Upper lobe of right lung (tissue), 1 donor: ENCODE measurements at regions not wholly inside any gene's neighbourhood (a gene's known extent, or its start where the extent isn't known, plus 50 kb on each side); places are given as distances from the start of the nearest gene placed in this dataset.

Experiments
- ATAC-seq: fragments of 200-7000 bp; cut with Tn5 transposase; one replicate; pipeline ENCODE4 v1.9.1; 2020; ENCODE audit warnings: mild to moderate bottlenecking, moderate library complexity
- DNase-seq: peaks from one replicate; pipeline ENCODE4 v3.0.0-alpha.2; 2020
- H3K27ac ChIP-seq: fragments of 200-600 bp; one replicate; pipeline ENCODE4 v1.8.0; 2022
- H3K27me3 ChIP-seq: fragments of 200-600 bp; one replicate; pipeline ENCODE4 v1.8.0; 2022; ENCODE audit warnings: mild to moderate bottlenecking
- H3K36me3 ChIP-seq: fragments of 200-600 bp; one replicate; pipeline ENCODE4 v1.8.0; 2022
- H3K4me1 ChIP-seq: fragments of 200-600 bp; one replicate; pipeline ENCODE4 v1.8.0; 2022
- H3K4me3 ChIP-seq: fragments of 200-600 bp; one replicate; pipeline ENCODE4 v1.8.0; 2022; ENCODE audit warnings: mild to moderate bottlenecking
- H3K9me3 ChIP-seq: fragments of 200-600 bp; one replicate; pipeline ENCODE4 v1.8.0; 2022
- CTCF ChIP-seq: fragments of 200-600 bp; IDR thresholded peaks from one replicate; pipeline ENCODE4 v1.8.0; 2022; ENCODE audit warnings: antibody characterized with exemption
- intact Hi-C: fragments of 100-400 bp; cut with DNase I; formaldehyde crosslinking; loops from one replicate; pipeline ENCODE4 v1.11.0; 2022
- donor health status: DM: no; HTN: yes; CAD: no; lungs with severe emphysema.

GRCh38 chr20:60962367-60963045 lies 289.6 kb upstream of the CDH4 start:
- no peak overlapping the region for H3K27ac ChIP-seq
- H3K4me1 ChIP-seq = no peaks in the 10 kb centered on the region
- no peaks in the 10 kb centered on the region for H3K9me3 ChIP-seq
- intact Hi-C loops = no loop called here
- no peak for DNase-seq
- TF ChIP-seq CTCF = no peak
- H3K4me3 ChIP-seq = no peak overlapping the region
- ATAC-seq = no peak
- no peaks in the 10 kb centered on the region for H3K36me3 ChIP-seq
- H3K27me3 ChIP-seq = peaks cover 5% of the 10 kb centered on the region

- Histone ChIP-seq H3K4me1 (no peaks in the 10 kb centered on the region), H3K27ac (no peak overlapping the region), H3K36me3 (no peaks in the 10 kb centered on the region), H3K4me3 (no peak overlapping the region), H3K9me3 (no peaks in the 10 kb centered on the region), H3K27me3 (peaks cover 2% of the 10 kb centered on the region)
- no peak for TF ChIP-seq CTCF
- DNase-seq = no peak
- ATAC-seq = no peak
- intact Hi-C loops = no loop called here
Observed at GRCh38 chr20:60963146-60963545, 288.9 kb upstream of the CDH4 start.

DNA sequence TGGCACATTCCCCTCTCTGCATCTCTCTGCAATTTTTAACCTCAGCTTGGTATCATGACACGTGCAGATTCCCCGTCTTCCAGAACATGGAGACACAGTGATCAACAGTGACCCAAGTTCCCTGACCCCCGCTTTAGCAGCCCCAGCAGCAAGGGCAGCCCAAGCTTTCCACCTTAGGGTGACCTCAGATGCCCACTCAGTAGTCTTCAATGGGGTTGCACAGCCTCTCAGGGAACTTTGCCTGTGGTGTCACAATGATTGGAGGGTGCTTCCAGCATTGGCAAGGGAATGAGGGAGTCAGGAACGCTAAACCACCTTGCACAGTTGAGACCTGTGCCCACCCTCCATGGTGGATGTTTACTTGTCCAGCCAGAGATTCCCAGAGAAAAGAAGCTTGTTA lies 287.1 kb upstream of the CDH4 start:
- no peak for TF ChIP-seq CTCF
- no peak overlapping the region for H3K27ac ChIP-seq
- H3K4me1 ChIP-seq = no peaks in the 10 kb centered on the region
- H3K27me3 ChIP-seq = no peaks in the 10 kb centered on the region
- H3K9me3 ChIP-seq = no peaks in the 10 kb centered on the region
- no peak for DNase-seq
- intact Hi-C loops = no loop called here
- ATAC-seq = no peak
- H3K36me3 ChIP-seq = no peaks in the 10 kb centered on the region
- no peak overlapping the region for H3K4me3 ChIP-seq

DNA sequence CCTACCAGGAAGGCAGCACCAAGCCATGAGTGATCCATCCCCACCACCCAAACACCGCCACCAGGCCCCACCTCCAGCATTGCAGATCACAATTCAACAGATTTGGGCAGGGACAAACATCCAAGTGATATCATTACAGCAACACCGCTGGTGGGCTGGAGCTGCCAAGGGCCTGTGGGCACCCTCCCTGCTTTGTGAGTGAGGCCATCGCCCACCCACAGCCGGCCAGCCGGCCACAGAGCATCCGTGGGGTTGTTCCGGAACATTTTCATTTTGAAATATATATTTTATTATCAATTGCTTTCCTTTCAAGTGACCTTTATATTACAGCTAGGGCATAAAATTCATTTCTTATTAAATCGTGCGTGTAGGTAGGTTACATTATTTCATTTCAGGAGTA lies 286.0 kb upstream of the CDH4 start:
- intact Hi-C loops = no loop called here
- no peak for DNase-seq
- H3K4me3 ChIP-seq = no peak overlapping the region
- peaks cover 5% of the 10 kb centered on the region for H3K27me3 ChIP-seq
- H3K36me3 ChIP-seq = no peaks in the 10 kb centered on the region
- no peaks in the 10 kb centered on the region for H3K4me1 ChIP-seq
- no peaks in the 10 kb centered on the region for H3K9me3 ChIP-seq
- H3K27ac ChIP-seq = no peak overlapping the region
- no peak for TF ChIP-seq CTCF
- no peak for ATAC-seq

- Histone ChIP-seq H3K27me3 (peaks cover 5% of the 10 kb centered on the region), H3K27ac (no peak overlapping the region), H3K4me1 (no peaks in the 10 kb centered on the region), H3K9me3 (no peaks in the 10 kb centered on the region), H3K4me3 (no peak overlapping the region), H3K36me3 (no peaks in the 10 kb centered on the region)
- intact Hi-C loops = no loop called here
- no peak for TF ChIP-seq CTCF
- ATAC-seq (no peak), DNase-seq (no peak)
Observed at GRCh38 chr20:60966766-60967165, 285.3 kb upstream of the CDH4 start.
